NOMO-1 treated with DMSO at 0.1 percent for 48 hours (cell line): ENCODE measurements at regions not wholly inside any gene's neighbourhood (a gene's known extent, or its start where the extent isn't known, plus 50 kb on each side); places are given as distances from the start of the nearest gene placed in this dataset.
"Not testable (repeated sequence)": the region's sequence is repeated elsewhere in the genome, so short reads cannot be mapped to it uniquely, and the experiment has no call there.

Experiments used
- DNase-seq: peaks from one replicate; lab custom pipeline; 2025; ENCODE audit not compliant: unreplicated experiment; lab: John Stamatoyannopoulos, UW

GRCh38 chr14:83019744-83020414 lies 1486.2 kb upstream of the SEL1L start:
- DNase-seq: peak; percentile 7

- DNase-seq: no peak
Measured at GRCh38 chr14:83021323-83021722, 1487.7 kb upstream of the SEL1L start.

- no peak for DNase-seq
Measured at GRCh38 chr14:83023369-83023768, 1489.7 kb upstream of the SEL1L start.

- no peak for DNase-seq
Measured at GRCh38 chr14:83041224-83041623, 1507.6 kb upstream of the SEL1L start.

- DNase-seq: no peak
Measured at GRCh38 chr14:83042858-83043257, 1509.2 kb upstream of the SEL1L start.

- DNase-seq: no peak
Measured at GRCh38 chr14:83044001-83044400, 1510.3 kb upstream of the SEL1L start.

GRCh38 chr14:83047059-83047830 lies 1513.6 kb upstream of the SEL1L start:
- no peak for DNase-seq

- DNase-seq: no peak
Measured at GRCh38 chr14:83053022-83053710, 1519.5 kb upstream of the SEL1L start.

GRCh38 chr14:83058068-83058467 lies 1524.4 kb upstream of the SEL1L start:
- DNase-seq: no peak

GRCh38 chr14:83071888-83072501 lies 1538.3 kb upstream of the SEL1L start:
- peak; percentile 60 for DNase-seq

- DNase-seq: peak; percentile 48
Measured at GRCh38 chr14:83085136-83085535, 1551.5 kb upstream of the SEL1L start.

- DNase-seq: no peak
Measured at GRCh38 chr14:83085725-83086124, 1552.1 kb upstream of the SEL1L start.

GRCh38 chr14:83091991-83092956 lies 1558.6 kb upstream of the SEL1L start:
- DNase-seq: not testable (repeated sequence)

- no peak for DNase-seq
Measured at GRCh38 chr14:83096092-83096491, 1562.4 kb upstream of the SEL1L start.

GRCh38 chr14:83101846-83102245 lies 1568.2 kb upstream of the SEL1L start:
- no peak for DNase-seq

GRCh38 chr14:83118029-83118428 lies 1584.4 kb upstream of the SEL1L start:
- DNase-seq: no peak

GRCh38 chr14:83120187-83120586 lies 1586.5 kb upstream of the SEL1L start:
- DNase-seq: no peak

GRCh38 chr14:83126076-83126475 lies 1592.4 kb upstream of the SEL1L start:
- no peak for DNase-seq

- no peak for DNase-seq
Measured at GRCh38 chr14:83128783-83129182, 1595.1 kb upstream of the SEL1L start.

GRCh38 chr14:83129496-83129895 lies 1595.8 kb upstream of the SEL1L start:
- DNase-seq: no peak
